ENCODE measurements at regions not wholly inside any gene's neighbourhood (a gene's known extent, or its start where the extent isn't known, plus 50 kb on each side); places are given as distances from the start of the nearest gene placed in this dataset.
"Not testable (repeated sequence)": the region's sequence is repeated elsewhere in the genome, so short reads cannot be mapped to it uniquely, and the experiment has no call there.

DNA sequence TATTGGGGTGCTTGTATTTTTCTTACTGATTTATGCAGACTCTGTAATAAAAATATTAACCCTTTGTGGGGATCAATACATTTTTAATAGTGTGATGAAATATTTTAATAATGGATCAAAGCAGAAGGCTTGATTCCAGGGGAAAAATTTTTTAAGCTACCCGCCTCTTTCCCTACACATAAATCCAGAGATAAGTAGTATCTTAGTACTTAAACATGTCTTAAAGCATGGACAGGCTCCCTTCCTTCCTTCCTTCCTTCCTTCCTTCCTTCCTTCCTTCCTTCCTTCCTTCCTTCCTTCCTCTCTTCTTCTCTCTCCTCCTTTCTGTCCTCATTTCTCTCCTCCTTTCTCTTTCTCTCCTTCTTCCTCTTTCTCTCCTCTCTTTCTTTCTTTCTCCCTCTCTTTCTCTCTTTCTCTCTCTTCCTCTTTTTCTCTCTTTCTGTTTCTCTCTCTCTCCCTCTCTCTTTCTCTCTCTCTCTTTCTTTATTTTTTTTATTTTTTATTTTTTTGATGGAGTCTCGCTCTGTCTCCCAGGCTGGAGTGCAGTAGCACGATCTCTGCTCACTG is 78.0 kb upstream of the SPRY4 start:
- DNase-seq: no peak

DNA sequence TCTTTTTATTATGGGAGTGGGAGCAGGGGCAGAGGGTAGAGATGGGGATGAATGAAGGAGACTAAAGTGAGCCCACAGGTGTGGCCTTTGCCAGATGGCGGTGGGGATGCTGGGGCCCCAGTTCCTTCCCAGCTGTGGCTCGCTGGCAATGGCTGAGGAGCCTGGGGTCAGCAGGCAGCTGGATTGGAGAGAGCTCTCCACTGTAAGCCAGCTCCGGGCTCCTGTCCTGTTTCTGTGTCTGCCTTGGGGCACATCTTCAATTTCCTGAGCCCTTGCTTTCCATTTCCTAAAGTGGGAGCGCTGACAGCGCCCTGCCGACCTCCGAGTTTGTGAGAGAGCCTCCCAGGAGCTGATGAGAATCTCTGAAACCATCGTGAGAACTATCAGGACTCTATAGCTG is 75.6 kb upstream of the SPRY4 start:
- no peak for DNase-seq

DNA sequence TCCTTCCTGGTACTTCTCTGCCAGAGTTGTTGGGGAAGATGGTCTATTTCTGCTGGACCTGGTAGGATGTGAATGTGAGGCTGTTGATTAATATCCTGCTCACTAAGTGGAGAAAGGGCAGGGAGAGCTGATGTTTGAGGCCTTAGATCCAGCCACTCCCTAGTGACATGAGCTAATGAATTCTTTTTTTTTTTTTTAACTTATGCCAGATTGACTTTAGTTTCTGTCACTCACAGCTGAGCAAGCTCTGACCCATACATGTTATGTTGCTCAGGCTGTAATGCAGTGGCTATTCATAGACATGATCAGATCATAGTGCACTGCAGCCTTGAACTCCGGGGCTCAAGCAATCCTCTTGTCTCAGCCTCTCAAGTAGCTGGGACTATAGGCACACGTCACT is 75.1 kb upstream of the SPRY4 start:
- no peak for DNase-seq

DNA sequence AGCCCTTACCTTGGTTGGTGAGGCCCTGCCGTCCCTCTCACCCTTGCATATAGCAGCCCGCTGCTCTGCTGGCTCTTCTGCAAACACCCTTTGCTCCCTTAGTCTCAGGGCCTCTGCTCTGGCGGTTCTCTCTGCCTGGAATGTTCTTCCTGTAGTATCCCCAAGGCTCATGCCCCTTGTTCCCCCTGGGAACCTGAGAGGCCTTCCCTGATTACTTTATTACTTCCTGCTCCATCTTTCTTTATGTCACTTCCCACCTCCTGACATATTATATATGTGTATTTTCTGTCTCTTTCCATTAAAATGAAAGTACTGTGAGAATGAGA is 73.9 kb upstream of the SPRY4 start:
- DNase-seq: no peak

DNA sequence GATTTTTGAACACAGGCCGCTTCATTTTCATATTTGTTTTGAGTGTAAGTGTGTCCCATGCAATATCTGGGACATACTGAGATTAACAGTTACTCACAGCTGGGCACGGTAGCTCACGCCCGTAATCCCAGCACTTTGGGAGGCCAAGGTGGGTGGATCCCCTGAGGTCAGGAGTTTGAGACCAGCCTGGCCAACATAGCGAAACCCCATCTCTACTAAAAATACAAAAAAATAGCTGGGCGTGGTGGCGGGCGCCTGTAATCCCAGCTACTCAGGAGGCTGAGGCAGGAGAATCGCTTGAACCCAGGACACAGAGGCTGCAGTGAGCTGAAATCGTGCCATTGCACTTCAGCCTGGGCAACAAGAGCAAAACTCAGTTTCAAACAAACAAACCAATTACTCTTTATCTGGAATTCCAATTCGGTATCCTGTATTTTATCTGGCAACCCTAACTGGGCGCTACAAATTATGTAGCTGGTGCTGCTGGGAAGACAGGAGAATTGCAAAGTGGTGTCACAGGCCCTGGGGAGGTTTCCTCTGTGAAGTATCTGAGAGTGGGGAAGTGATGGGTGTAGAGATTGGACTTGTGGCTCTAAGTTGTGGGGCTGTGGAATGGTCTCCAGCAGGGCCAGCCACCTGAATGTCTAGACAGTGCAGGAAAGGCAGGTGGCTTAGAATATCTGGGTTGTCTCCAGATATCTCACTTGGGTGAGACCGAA is 73.3 kb upstream of the SPRY4 start:
- not testable (repeated sequence) for DNase-seq

DNA sequence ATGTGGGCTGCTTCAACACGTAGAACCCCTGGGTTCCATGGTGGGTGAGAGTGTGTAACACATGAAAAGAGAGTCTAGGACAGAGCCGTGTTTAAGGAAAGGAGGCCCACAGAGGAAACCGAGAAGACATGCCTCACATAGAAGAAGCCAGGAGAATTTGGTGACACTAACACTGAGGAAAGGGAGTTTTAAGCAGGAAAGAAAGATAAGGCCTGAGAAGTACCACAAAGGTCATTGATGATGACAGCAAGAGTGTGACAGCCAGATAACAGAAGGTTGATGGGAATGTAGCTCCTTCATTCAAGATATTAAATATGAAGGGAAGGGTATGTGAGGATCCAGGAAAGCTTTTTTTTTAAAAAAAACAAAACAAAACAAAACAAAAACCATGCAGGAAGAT is 72.4 kb upstream of the SPRY4 start:
- DNase-seq: no peak

DNA sequence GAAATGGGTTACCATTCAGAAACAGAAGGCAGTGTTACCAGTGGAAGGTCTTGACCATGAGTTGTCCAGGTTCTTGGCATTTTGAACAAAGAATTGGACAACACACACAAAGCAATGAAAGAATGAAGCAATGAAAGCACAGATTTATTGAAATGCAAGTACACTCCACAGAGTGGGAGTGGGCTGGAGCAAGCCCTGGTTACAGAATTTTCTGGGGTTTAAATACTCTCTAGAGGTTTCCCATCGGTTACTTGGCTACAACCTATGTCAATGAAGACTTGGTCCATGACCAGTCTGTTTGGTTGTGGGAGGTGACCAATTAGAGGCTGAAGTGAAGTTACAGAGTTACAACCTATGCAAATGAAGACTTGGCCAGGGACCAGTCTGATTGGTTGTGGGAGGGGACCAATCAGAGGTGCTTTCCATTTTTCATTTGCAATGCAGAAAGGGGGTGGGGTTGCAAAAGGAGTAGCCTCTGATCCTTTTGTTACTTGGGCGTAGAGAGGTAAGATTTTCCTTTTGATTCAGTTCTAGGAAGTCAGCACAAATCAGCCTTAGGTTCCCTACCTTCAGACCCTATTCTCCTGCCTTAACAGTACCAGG is 71.7 kb upstream of the SPRY4 start:
- DNase-seq: no peak

DNA sequence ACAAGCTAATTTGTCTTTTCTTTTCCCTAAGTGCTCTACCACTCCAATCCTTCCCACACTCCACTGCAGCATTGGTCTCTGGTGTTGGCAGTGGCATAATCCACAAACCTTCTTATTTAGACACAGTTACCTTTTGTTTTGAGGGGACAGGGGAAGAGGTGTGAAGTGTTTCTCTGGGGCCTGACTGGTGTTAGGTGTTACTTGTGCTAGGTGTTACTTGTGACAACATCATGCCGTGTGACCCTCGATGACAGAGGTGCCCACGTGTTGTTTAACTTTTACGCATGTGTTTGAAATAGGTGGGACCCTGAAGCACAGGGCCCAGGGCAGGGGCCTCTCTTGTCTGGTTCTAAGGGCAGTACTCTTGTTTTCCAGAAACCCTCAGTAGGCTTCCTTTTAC is 70.5 kb upstream of the SPRY4 start:
- DNase-seq: no peak

DNA sequence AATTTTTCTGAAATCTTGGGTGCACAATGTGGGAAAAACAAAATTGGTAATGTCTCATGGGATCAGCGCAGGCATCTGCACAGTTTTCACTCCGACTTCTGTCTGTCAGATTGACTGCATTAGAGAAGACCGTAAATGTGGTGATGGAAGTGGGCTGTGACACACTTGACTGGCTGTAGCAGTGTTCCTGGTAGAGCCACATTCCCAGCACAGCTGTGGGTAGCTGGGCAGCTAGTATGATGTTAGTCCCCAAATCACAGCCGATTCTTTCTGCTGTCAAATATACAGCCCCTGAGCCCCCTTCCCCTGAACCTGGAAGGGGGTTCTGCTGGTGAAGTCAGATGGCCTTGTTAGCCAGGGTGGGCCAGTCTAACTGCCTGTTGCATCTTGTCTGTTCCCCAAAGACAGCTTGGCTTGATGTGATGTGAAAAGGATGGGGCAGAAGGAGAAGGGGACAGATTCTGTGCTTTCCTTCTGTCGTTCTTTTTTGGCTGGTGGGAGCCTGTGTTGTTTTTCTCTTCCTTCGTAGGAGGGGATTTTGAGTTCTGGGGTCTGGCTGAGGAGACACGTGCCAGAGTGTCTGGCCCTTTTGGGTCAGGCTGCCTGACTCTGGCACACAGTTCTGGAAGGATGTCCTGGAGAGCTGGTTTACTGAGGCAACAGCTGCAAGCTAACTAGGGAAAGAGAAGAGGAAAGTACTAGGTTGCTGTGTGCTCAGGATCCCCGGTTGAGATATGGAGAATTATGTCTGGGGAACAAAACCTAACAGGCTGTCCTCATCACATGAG is 66.4 kb upstream of the SPRY4 start:
- no peak for DNase-seq

DNA sequence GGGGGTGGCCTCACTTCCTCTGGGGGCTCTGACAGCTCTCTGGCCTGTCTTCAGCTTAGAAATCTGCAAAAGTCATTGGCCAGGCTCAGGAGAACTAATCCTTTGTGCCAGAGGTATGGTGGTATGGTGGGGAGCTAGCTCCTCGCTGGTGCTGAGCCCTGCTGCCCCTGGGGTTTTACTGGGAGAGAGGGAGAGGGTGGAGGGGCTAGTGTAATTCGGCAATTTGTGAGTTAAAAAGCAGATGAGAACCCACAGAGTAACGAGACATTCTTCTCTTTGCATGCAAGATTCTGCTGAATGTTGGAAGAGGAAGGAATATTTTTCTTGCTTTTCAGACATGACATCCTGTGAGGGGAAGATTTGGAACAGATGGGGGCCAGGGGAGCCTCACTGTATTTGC is 65.5 kb upstream of the SPRY4 start:
- DNase-seq: no peak

DNA sequence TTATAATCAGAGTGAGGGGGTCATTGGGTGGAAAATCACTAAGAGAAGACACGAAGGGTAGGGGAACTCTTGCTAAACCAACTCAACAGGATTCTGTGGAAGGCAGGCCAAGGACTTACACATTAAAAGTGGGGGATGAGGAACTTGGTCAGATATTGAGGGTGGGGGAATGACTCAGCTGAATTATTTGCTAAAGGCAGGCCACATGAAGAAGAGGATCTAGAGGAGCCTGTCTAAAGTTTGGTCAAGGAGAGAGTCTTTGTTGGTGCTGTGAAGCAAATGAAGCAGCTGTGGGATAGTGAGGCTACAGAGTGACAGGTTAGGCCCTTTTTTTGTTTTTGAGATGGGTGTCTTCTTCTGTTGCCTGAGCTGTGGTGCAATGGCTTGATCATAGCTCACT is 63.9 kb upstream of the SPRY4 start:
- no peak for DNase-seq

DNA sequence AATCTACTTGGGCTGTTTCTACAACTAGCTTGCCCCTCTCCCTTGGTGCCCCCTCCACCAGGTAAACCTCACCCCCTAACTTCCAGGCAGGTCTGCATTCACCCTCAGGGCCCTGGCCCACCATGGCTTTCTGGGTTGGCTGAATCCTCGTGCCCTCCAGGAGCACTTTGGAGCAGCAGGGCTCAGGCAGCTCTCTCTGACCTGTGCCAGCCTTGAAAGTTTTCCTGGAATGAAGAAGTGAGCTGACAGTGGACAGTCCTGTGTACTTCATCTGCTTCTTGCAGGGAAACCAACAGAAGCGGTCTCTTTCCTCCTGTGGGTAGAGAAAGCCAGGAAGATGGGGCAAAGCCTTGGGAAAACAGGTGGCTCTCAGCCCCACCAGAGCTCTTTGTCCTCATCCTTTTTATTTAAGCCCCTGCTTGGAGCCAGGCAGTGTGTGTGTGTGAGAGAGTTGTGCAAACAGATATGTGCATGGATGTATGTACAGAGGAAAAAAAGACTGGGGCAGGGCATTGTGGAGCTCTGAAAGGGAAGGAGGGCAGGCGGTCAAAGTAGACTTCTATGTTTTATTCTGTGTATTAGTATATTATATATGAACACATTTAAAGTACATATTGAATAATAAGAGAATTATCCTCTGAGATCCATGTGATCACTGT is 62.3 kb upstream of the SPRY4 start:
- no peak for DNase-seq

DNA sequence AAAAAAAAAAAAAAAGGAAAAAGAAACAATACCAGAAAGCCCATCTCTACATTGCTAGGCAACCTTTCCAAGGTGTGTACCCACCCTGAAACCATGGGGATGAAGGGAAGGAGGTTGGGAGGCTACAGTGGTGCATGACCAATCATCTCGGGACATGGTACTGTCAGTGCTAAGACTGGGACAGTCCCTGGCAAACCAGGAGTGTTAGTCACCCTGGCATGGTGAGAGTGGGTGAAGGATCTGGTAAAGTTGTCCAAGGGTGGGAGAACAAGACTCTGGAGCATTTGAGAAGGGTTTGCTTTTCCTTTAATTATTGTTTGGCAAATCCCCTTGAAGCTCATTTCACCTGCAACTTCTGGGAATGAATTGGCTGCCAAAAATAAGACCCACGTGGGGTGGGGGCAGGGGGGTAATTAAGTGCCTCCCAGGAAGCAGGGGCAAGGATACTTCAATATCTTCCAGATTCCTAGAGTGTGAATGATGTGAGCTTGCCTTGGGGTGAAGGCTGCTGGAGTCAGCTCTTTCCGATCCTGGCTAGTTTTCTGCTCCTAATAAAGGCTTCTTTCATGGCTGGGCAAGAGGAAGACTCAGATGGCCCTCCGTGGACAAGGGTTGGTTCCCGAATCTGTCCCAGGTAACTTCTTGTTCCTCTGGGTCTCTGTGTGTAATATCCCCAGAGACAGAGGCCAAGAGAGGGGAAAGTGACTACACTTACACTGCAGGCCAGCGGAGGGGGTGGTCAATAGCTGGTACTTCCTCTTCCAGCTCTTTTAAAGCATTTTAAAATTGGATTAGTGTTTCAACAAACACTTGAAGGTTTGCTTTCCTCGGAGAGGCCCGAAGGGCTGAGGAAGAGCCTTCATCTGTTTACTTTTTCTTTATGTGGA is 61.6 kb upstream of the SPRY4 start:
- DNase-seq: no peak

DNA sequence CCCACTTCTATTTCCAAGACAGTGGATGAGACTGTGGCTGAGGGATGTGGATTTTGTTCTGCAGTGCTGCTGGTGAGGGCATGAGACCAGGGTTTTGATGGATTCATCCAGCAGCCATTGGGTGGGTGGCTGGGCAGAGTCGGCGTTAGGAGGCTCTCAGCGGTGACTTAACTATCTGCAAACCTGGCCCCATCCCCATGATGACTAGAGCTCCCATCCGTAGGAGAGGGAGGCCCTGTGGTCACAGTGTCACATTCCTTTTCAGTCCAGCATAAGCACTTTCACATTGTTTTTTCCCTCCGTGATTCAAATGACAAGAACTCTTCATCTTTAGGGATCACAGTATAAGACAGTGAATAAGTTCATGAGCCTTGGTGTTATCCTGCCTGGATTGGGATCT is 60.4 kb upstream of the SPRY4 start:
- DNase-seq: no peak

DNA sequence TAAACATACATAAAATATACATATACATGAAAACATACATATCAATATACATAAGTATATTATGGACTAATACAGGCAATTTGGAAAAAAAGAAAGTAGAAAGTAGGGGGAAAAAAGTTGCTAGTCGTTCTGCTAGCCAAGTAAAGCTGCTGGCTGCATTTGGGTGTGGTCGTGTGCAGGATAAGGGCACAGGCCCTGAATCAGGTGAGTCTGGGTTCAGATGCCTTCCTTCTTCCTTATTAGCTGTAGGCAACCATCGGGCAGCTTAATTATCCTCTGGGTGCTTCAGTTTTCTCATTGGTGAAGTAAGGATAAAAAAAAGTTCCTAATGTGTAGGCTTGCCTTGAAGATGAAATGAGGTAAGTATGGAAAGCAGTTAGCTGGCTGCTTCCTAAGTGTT is 59.2 kb upstream of the SPRY4 start:
- DNase-seq: no peak

DNA sequence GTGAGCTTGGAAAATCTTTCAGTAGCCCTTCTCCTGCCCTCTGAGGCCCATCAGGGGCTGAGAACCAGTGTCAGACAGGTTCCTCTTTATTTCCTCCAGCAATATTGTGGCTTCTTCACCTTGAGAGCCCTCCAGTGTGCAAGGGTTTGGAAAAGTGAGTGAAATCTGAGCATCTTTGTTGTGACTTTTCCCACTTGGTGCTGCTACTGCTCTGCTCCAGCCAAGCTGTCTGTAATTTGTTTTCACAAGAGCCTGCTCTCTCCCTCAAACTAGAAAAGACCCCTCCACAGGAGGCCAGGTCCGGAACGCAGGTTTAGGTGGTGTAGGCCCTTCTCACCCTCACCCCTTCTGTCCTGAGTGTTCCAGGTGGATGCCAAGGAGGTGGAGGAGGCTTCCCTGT is 57.4 kb upstream of the SPRY4 start:
- DNase-seq: no peak

DNA sequence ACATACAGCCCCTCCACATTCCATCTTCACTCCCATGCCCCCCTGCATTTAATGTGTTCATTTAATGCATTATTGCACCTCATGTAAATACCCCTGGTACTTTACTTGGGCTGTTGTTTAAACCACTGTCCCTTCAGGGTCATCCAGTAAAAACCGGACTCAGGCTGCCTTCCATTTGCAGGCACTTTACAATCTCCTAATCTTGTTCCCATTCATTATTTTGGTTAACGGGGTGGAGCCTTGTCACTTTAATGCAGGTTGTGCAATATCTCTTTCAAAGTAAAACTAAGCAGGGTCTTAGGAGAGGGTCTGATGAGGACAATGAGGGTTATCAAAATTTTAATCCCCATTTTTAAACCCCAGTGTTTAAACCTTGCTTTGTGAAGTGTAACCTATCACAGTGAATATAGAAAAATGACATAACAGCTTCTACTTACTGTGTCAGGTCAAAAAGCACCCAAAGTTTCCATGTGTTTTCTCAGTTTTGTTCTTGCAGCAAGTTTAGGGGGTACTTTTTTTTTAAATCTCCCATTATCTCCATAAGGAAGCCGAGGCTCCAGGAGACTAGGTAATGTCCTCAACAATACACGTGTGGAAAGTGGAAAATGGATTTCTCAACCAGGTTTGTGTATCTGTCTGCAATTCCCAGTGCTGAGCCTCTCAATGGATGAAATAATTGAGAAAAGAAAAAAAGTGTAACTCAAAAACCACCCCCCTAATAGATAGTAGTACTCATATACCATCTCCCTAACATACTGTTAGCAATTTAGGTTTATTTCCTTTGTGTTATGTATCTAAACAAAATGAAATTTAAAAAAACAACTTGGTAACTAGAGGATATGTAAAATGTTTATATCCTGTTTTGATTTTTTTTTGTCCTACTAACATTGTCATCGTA is 54.2 kb upstream of the SPRY4 start:
- no peak for DNase-seq

DNA sequence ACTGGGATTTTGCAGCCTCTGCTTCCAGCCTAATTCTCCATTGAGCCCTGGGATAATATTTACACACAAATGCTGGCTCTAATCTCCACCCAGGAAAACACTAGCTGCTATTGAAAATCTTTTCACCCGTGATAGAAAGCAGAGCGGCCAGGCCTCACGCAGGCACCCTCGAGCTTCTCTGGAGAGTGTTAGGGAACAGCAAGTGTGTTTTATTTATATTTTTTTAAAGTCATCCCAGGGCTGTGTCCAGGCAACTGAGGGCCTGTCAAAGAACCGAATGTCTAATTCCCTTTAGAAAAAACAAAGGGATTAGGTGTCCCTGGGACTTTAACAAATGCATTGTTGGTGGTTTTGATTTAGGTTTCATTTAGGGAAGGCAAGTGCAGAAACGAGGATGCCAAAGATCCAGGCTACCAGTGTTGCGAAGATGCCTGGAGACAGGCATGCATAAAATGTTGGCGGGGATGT is 51.2 kb upstream of the SPRY4 start:
- no peak for DNase-seq
